ENCODE measurements at regions not wholly inside any gene's neighbourhood (a gene's known extent, or its start where the extent isn't known, plus 50 kb on each side); places are given as distances from the start of the nearest gene placed in this dataset.

GRCh38 chr4:111890412-111890811 lies 254.8 kb upstream of the FAM241A start:
- no peak for TF ChIP-seq CTCF (IDR thresholded peaks at IDR 0.05; ENCODE audit: poor library complexity)
- no peak for TF ChIP-seq EZH2 (IDR thresholded peaks at IDR 0.05; ENCODE audit: borderline replicate concordance)
- no peak for TF ChIP-seq EZH2phosphoT487 (IDR thresholded peaks at IDR 0.05; ENCODE audit: low read depth, severe bottlenecking, unreplicated experiment)
